GM10266 (cell line): ENCODE measurements at regions not wholly inside any gene's neighbourhood (a gene's known extent, or its start where the extent isn't known, plus 50 kb on each side); places are given as distances from the start of the nearest gene placed in this dataset.

Source experiments
- DNase-seq: peaks from one replicate; pipeline ENCODE4 v3.0.0; 2012; ENCODE audit errors: extremely low spot score
- CTCF ChIP-seq: IDR thresholded peaks from 2 replicates; pipeline ENCODE4 v1.5.1; 2012; ENCODE audit warnings: mild to moderate bottlenecking, low read depth; ENCODE audit not compliant: control insufficient read depth, insufficient read depth; ENCODE audit errors: missing control alignments

DNA sequence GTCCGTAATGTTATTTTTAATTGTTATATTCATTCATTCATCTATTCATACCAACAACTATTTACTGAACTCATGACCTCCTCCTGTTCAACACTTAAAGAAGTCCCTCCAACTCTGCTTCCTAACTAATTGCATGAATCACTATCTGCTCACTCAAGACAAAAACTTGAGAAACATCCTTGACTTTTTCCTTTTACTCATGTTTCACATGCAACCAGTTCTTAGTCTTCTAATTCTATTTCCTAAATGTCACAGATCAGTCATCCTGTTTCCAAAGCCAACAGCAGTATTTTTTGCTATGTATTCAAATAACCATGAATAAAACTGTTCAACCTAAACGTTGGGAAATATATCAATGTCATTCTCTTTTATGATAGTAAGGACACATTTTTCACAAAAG lies 124.6 kb upstream of the GBE1 start:
- DNase-seq: no peak
- TF ChIP-seq CTCF: no peak

DNA sequence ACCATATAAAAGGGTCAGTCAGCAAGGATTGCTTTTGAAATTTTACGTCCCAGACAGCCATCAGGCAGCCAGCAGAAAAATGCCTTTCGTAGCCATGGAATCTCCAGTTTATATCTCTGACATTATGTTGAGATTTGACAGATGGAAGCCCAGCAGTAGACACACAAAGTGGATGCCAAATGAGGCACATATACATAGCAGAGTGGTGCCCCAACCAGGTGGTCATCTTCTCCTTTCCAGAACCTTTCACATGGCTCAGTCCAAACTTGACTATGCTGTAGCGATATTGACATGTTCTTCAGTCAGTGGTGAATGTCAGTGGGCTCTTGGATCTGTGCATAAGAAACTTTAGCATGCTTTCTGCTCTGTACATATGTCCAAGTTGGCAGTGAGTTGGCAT lies 123.3 kb upstream of the GBE1 start:
- no peak for DNase-seq
- no peak for TF ChIP-seq CTCF

GRCh38 chr3:81876826-81877225 lies 115.4 kb upstream of the GBE1 start:
- no peak for DNase-seq
- no peak for TF ChIP-seq CTCF

DNA sequence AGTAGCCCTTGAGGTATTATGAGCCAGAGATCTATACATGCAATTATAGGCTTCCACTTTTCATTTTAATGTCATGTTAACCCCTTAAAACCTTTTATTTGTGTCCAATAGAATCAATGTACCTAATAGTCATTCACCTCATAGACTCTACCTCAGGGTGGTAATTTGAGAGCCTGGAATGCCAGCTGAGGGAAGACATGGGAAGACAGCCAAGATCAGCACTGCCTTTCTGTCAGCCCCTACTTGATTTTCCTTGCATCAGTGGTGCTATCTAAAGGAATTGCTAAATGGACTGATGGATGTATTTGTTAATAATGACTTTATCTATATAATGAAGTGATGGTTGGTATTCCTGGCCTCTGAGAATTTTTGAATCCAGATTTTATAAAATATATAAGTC lies 113.3 kb upstream of the GBE1 start:
- no peak for DNase-seq
- TF ChIP-seq CTCF: no peak

DNA sequence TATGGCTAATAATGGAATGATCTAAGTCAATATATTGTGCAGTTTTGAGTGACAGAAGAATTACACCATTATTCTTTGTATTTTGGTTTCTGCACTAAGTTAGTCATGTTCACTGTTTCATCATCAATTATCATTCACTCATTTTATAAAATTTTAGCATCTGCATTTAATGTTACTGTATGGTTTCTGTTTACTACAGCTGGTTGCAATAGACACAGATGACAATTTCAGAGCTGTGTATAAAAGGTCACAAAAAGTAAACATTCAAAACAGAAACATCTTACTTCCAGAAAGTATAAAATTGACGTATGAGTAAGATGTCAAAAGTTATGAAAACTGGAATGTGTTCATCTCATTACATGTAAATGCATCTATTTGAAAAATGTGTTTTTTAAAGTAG lies 111.1 kb upstream of the GBE1 start:
- no peak for TF ChIP-seq CTCF
- DNase-seq: no peak

DNA sequence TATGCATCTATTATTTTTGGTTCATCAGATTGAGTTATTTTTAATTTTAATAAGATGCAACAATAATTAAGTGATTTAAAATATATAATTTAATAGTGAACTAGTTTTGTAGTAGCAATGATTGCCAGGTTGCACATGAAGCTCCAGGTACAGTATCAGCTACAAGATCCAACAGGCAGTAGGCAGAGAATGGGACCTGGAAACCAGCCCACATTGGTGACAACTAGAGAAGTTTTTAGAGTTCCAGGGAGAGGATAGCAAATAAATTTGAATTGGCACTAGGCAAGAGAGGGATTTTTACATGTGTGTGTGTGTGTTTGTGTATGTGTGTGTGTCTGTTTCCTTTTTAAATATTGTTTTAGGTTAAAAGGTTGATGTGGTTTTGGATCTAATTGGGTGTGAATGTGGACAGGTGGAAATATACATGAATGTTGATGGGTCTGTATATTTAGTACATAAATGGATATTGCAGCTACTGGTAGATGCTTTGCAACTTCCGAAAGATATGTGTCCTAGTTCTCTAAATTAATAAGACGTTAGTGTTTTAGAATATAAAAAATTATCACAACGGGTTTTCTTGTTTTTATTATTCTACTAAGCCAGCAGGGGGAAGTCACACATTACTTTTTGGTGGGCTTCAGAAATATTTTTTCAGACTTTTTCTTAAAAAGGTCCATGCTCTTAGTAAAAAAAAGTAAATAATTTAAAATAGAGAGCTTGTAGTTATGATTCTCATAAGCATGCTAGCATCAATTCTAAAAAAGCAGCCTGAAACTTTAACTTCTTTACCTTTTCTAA lies 110.1 kb upstream of the GBE1 start:
- TF ChIP-seq CTCF: no peak

GRCh38 chr3:81869382-81869781 lies 107.9 kb upstream of the GBE1 start:
- no peak for TF ChIP-seq CTCF
- DNase-seq: no peak

More for the DNA sequence above, 110.1 kb upstream of the GBE1 start:
- no peak for DNase-seq
